HG03558 (cell line): ENCODE measurements at regions not wholly inside any gene's neighbourhood (a gene's known extent, or its start where the extent isn't known, plus 50 kb on each side); places are given as distances from the start of the nearest gene placed in this dataset.
"Not testable (repeated sequence)": the region's sequence is repeated elsewhere in the genome, so short reads cannot be mapped to it uniquely, and the experiment has no call there.

Experiments
- ATAC-seq: cut with Tn5 transposase; IDR thresholded peaks from one replicate; pipeline ENCODE4 v1.9.1; 2021; ENCODE audit warnings: moderate number of reproducible peaks; ENCODE audit not compliant: unreplicated experiment; ENCODE audit errors: extremely low read depth

GRCh38 chr1:148432318-148432717 lies 50.8 kb downstream of the PPIAL4G start:
- ATAC-seq: not testable (repeated sequence)

- ATAC-seq: not testable (repeated sequence)
Observed at GRCh38 chr1:148429856-148430255, 53.2 kb downstream of the PPIAL4G start.

GRCh38 chr1:148426940-148427611 lies 56.0 kb downstream of the PPIAL4G start:
- not testable (repeated sequence) for ATAC-seq

GRCh38 chr1:148426385-148426784 lies 56.7 kb downstream of the PPIAL4G start:
- ATAC-seq: not testable (repeated sequence)

- not testable (repeated sequence) for ATAC-seq
Observed at GRCh38 chr1:148424143-148425003, 58.7 kb downstream of the PPIAL4G start.

- not testable (repeated sequence) for ATAC-seq
Observed at GRCh38 chr1:148422921-148423320, 60.2 kb downstream of the PPIAL4G start.

GRCh38 chr1:148417241-148417640 lies 65.9 kb downstream of the PPIAL4G start:
- ATAC-seq: not testable (repeated sequence)

- not testable (repeated sequence) for ATAC-seq
Observed at GRCh38 chr1:148413385-148413784, 69.7 kb downstream of the PPIAL4G start.

- ATAC-seq: not testable (repeated sequence)
Observed at GRCh38 chr1:148404786-148405568, 78.1 kb downstream of the PPIAL4G start.

GRCh38 chr1:148403925-148404324 lies 79.2 kb downstream of the PPIAL4G start:
- ATAC-seq: not testable (repeated sequence)

GRCh38 chr1:148403085-148403456 lies 80.0 kb downstream of the PPIAL4G start:
- ATAC-seq: not testable (repeated sequence)

- ATAC-seq: peak; percentile 71
Observed at GRCh38 chr1:148402152-148403084, 80.7 kb downstream of the PPIAL4G start.

GRCh38 chr1:148397516-148397915 lies 85.6 kb downstream of the PPIAL4G start:
- ATAC-seq: not testable (repeated sequence)

- not testable (repeated sequence) for ATAC-seq
Observed at GRCh38 chr1:148392505-148392904, 90.6 kb downstream of the PPIAL4G start.

GRCh38 chr1:148391323-148391722 lies 91.8 kb downstream of the PPIAL4G start:
- ATAC-seq: not testable (repeated sequence)

GRCh38 chr1:148389027-148389339 lies 94.1 kb downstream of the PPIAL4G start:
- ATAC-seq: no peak

- ATAC-seq: no peak
Observed at GRCh38 chr1:148388260-148389026, 94.7 kb downstream of the PPIAL4G start.

- ATAC-seq: not testable (repeated sequence)
Observed at GRCh38 chr1:148387949-148388259, 95.2 kb downstream of the PPIAL4G start.
